PC-9 (cell line): ENCODE measurements at regions not wholly inside any gene's neighbourhood (a gene's known extent, or its start where the extent isn't known, plus 50 kb on each side); places are given as distances from the start of the nearest gene placed in this dataset.

Experiments used
- EZH2 ChIP-seq: fragments of 200-600 bp; sonication (generic); IDR thresholded peaks from 2 replicates; pipeline ENCODE4 v1.8.0; 2017; ENCODE audit warnings: antibody characterized with exemption, low read depth
- TF ChIP-seq, protein P1 (sequence below): fragments of 200-600 bp; sonication (generic); conservative IDR thresholded peaks from 2 replicates; pipeline ENCODE4 v1.6.1; 2017; ENCODE audit warnings: mixed run types, antibody characterized with exemption, mild to moderate bottlenecking, moderate library complexity

DNA sequence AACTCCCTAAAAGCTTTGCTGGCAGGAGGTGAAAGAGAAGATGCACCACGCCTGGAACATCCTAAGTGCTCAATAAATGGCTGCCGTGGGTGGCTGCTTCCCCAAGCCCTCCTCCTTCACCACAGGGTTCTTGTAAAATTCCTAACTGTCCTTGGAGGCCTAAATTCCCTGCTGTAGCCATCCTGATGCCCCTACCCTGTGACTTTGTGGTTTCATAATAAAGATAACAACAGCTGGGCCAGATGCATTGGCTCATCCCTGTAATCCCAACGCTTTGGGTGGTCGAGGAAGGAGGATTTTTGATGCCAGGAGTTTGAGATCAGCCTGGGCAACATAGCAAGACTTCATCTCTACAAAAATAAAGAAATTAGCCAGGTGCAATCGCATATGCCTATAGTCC lies 341.8 kb downstream of the ANKRD30A start:
- TF ChIP-seq, protein P1, sequence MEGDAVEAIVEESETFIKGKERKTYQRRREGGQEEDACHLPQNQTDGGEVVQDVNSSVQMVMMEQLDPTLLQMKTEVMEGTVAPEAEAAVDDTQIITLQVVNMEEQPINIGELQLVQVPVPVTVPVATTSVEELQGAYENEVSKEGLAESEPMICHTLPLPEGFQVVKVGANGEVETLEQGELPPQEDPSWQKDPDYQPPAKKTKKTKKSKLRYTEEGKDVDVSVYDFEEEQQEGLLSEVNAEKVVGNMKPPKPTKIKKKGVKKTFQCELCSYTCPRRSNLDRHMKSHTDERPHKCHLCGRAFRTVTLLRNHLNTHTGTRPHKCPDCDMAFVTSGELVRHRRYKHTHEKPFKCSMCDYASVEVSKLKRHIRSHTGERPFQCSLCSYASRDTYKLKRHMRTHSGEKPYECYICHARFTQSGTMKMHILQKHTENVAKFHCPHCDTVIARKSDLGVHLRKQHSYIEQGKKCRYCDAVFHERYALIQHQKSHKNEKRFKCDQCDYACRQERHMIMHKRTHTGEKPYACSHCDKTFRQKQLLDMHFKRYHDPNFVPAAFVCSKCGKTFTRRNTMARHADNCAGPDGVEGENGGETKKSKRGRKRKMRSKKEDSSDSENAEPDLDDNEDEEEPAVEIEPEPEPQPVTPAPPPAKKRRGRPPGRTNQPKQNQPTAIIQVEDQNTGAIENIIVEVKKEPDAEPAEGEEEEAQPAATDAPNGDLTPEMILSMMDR: no peak
- TF ChIP-seq EZH2: no peak
